ENCODE measurements at regions not wholly inside any gene's neighbourhood (a gene's known extent, or its start where the extent isn't known, plus 50 kb on each side); places are given as distances from the start of the nearest gene placed in this dataset.

DNA sequence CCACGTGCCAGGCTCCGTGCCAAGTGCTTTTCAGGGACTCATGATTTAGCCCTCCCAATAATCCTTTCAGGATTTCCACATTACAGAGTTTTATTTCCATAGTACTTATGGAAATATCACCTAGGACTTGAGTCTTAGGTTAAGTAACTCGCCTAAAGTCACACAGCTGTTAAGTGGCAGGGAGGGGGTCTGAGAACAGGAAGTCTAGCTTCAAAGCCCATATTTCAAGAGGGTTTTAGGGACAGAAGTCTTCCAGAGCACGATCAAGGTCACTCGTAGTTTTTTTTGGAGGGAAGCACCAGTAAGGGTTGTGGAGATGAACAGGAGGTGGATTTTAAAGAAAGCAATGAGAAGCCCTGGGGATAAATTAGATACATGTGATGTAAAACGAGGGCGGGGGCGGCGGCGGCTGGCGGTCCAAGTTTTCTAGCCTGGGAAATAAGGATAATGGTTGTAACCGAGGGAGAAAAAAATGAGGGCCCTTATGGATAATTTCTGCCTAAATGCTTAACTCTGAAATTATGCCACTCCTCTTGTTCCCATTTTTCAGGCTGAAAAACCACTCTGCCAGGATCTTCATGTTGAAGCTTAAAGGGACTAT, 192.6 kb upstream of the FOXN3 start:
- Mint-ChIP-seq H3K36me3 (ENCODE audit: low read depth) (peaks cover 19% of the 10 kb centered on the region), H3K4me3 (no peak overlapping the region), H3K27me3 (ENCODE audit: low read depth) (no peaks in the 10 kb centered on the region), H3K9me3 (peaks cover 13% of the 10 kb centered on the region), H3K27ac (no peak overlapping the region), H3K4me1 (ENCODE audit: low read depth) (peaks cover 58% of the 10 kb centered on the region)
- CTCF ChIA-PET, result no interaction called here
- no peak for DNase-seq
- intact Hi-C loops (cut with micrococcal nuclease), result loop anchor here (10.0 kb wide), 1 partner anchor 435 kb away; no protein-coding TSS in a partner anchor

- DNase-seq, result no peak
- H3K9me3 Mint-ChIP-seq, result peaks cover 13% of the 10 kb centered on the region
- peaks cover 55% of the 10 kb centered on the region for H3K4me1 Mint-ChIP-seq (ENCODE audit: low read depth)
- intact Hi-C loops (cut with micrococcal nuclease), result no loop called here
- H3K36me3 Mint-ChIP-seq (ENCODE audit: low read depth), result peaks cover 23% of the 10 kb centered on the region
- CTCF ChIA-PET, result interaction anchor here (0.6 to 0.8 kb wide), 2 partner anchors 177 to 266 kb away, joined by 3 to 4 read pairs; no protein-coding TSS in a partner anchor
- no peaks in the 10 kb centered on the region for H3K27me3 Mint-ChIP-seq (ENCODE audit: low read depth)
- H3K4me3 Mint-ChIP-seq, result no peak overlapping the region
- H3K27ac Mint-ChIP-seq, result no peak overlapping the region
Measured at GRCh38 chr14:89607453-89607852, 190.4 kb upstream of the FOXN3 start.

GRCh38 chr14:89603938-89604480, 187.0 kb upstream of the FOXN3 start:
- Mint-ChIP-seq H3K4me3 (peak overlapping the region; percentile 50), H3K36me3 (ENCODE audit: low read depth) (peaks cover 41% of the 10 kb centered on the region), H3K27ac (peak overlapping the region; percentile 69), H3K27me3 (ENCODE audit: low read depth) (no peaks in the 10 kb centered on the region), H3K9me3 (peaks cover 25% of the 10 kb centered on the region), H3K4me1 (ENCODE audit: low read depth) (peaks cover 49% of the 10 kb centered on the region)
- CTCF ChIA-PET, result interaction anchor here (0.7 kb wide), 1 partner anchor 163 kb away, joined by 3 read pairs; no protein-coding TSS in a partner anchor
- intact Hi-C loops (cut with micrococcal nuclease), result no loop called here
- DNase-seq, result no peak

- Mint-ChIP-seq H3K27ac (no peak overlapping the region), H3K27me3 (ENCODE audit: low read depth) (no peaks in the 10 kb centered on the region), H3K9me3 (peaks cover 31% of the 10 kb centered on the region), H3K4me1 (ENCODE audit: low read depth) (peaks cover 46% of the 10 kb centered on the region), H3K4me3 (no peak overlapping the region), H3K36me3 (ENCODE audit: low read depth) (peaks cover 45% of the 10 kb centered on the region)
- CTCF ChIA-PET, result interaction anchor here (0.7 kb wide), 1 partner anchor 165 kb away, joined by 3 read pairs; no protein-coding TSS in a partner anchor
- no peak for DNase-seq
- intact Hi-C loops (cut with micrococcal nuclease), result no loop called here
Measured at GRCh38 chr14:89600950-89601826, 184.2 kb upstream of the FOXN3 start.

- Mint-ChIP-seq H3K4me3 (no peak overlapping the region), H3K36me3 (ENCODE audit: low read depth) (peaks cover 45% of the 10 kb centered on the region), H3K4me1 (ENCODE audit: low read depth) (peaks cover 46% of the 10 kb centered on the region), H3K27ac (peak overlapping the region; percentile 48), H3K9me3 (peaks cover 29% of the 10 kb centered on the region), H3K27me3 (ENCODE audit: low read depth) (no peaks in the 10 kb centered on the region)
- DNase-seq, result no peak
- intact Hi-C loops (cut with micrococcal nuclease), result no loop called here
- CTCF ChIA-PET, result no interaction called here
Measured at GRCh38 chr14:89600029-89600428, 183.0 kb upstream of the FOXN3 start.

DNA sequence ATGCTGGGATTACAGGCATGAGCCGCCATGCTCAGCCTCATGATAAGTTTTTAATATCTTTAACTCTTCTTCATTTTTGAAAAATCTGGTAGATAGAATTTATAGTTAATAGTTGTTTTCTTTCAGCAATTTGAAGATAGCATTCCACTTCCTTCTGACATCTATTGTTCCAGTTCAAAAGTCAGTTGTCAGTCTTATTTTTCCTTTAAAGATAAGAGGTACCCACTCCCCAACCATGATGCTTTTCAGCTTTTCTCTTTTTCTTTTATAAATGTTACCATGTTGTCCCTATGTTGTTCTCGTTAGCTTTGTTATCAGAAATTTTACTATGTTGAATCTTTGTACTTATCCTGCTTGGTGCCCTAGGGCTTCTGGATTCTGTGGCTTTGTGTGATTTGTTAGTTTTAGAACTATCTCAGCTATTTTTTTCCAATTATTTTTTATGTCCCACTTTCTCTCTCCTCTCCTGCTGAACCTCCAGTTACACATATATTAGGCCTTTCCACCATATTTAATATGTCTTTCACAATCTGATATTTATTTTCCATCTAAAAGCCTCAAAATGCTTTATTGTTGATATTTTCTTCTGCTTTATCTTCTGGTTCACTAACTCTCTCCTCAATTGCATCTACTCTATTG, 181.6 kb upstream of the FOXN3 start:
- CTCF ChIA-PET, result interaction anchor here (1.0 kb wide), 1 partner anchor 64 kb away, joined by 4 read pairs; no protein-coding TSS in a partner anchor
- Mint-ChIP-seq H3K36me3 (ENCODE audit: low read depth) (peaks cover 44% of the 10 kb centered on the region), H3K4me3 (no peak overlapping the region), H3K27ac (no peak overlapping the region), H3K9me3 (peaks cover 25% of the 10 kb centered on the region), H3K4me1 (ENCODE audit: low read depth) (peaks cover 32% of the 10 kb centered on the region), H3K27me3 (ENCODE audit: low read depth) (no peaks in the 10 kb centered on the region)
- DNase-seq, result no peak
- intact Hi-C loops (cut with micrococcal nuclease), result no loop called here

DNA sequence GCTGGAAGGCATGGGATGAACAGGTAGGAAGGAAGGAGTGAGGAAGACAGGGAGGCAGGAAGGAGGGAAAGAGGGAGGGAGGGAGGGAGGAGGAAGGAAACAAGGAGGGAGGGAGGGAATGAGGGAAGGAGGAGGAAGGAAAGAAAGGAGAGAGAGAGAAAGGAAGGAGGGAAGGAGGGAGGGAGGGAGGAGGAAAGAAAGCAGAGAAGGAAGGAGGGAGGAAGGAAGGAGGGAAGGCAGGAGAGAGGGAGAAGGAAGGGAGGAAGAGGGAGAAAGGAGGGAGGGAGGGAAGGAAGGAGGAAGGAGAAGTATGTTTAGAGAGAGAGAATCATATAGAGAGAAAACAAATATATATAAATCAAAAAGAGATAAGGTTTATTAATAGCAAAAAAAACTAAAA, 175.9 kb upstream of the FOXN3 start:
- no peaks in the 10 kb centered on the region for H3K27me3 Mint-ChIP-seq (ENCODE audit: low read depth)
- peaks cover 21% of the 10 kb centered on the region for H3K9me3 Mint-ChIP-seq
- H3K27ac Mint-ChIP-seq, result no peak overlapping the region
- H3K4me1 Mint-ChIP-seq (ENCODE audit: low read depth), result peaks cover 53% of the 10 kb centered on the region
- intact Hi-C loops (cut with micrococcal nuclease), result no loop called here
- H3K36me3 Mint-ChIP-seq (ENCODE audit: low read depth), result peaks cover 32% of the 10 kb centered on the region
- DNase-seq, result no peak
- no peak overlapping the region for H3K4me3 Mint-ChIP-seq
- CTCF ChIA-PET, result no interaction called here

DNA sequence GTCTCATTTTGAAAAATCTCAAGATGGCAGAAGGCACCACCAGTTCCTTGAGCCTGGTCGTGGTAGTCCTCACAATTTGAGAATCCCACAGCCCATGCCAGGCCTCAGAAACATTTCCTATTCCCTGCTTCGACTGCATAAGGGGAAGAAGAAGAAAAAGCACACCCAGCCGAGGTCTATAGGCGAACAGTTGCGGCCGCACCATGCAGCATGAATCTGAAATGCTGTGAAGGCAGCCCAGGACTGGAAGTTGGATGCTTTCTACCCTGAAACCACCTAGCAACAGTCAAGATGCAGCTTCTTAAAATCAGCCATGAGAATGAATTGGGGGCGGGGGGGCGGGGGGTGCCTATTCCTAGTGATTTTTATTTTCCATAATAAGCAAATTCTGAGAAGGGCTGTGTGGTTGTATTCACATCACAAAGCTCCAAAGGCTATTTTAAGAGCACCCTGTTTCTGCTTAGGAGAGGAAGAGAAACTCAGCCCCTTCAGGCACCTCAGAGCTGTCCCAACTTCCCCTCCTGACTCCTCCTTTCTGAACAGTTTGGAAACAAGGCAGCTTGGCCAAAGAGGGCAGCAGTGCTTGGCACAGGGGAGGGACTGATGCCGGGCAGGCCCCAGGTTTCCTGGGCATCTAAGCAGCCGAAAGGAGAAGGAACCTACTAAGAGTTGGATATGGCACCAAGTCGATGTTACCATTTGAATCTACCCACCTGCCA, 172.5 kb upstream of the FOXN3 start:
- peaks cover 75% of the 10 kb centered on the region for H3K4me1 Mint-ChIP-seq (ENCODE audit: low read depth)
- H3K27me3 Mint-ChIP-seq (ENCODE audit: low read depth), result no peaks in the 10 kb centered on the region
- peaks cover 19% of the 10 kb centered on the region for H3K9me3 Mint-ChIP-seq
- no peak for DNase-seq
- peak overlapping the region; percentile 7 for H3K27ac Mint-ChIP-seq
- H3K36me3 Mint-ChIP-seq (ENCODE audit: low read depth), result peaks cover 22% of the 10 kb centered on the region
- CTCF ChIA-PET, result interaction anchor here (1.2 kb wide), 1 partner anchor 21 kb away, joined by 3 read pairs; no protein-coding TSS in a partner anchor
- H3K4me3 Mint-ChIP-seq, result no peak overlapping the region
- intact Hi-C loops (cut with micrococcal nuclease), result no loop called here

DNA sequence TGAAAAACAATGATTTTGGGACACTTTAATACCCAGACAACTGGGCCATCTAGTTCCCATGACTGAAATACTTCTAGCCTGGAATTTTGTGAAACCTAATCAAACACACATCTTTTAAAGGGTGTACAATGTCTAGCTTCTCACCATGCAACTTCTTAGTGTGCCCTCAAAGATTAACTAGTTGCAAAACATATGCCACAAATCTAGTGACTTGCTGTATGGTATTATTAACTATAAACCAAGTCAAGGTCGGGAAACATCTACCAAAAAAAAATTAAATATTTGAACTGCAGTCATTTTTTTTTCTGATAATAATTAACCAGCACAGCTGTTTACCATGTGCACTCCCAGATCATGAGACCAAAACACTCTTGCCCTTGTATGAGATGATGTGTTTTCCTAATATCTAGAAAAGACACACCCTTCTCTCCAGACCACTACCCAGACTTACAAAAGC, 171.8 kb upstream of the FOXN3 start:
- CTCF ChIA-PET, result interaction anchor here (1.0 kb wide), 1 partner anchor 31 kb away, joined by 3 read pairs; no protein-coding TSS in a partner anchor
- intact Hi-C loops (cut with micrococcal nuclease), result no loop called here
- peaks cover 75% of the 10 kb centered on the region for H3K4me1 Mint-ChIP-seq (ENCODE audit: low read depth)
- no peak overlapping the region for H3K4me3 Mint-ChIP-seq
- DNase-seq, result no peak
- H3K27me3 Mint-ChIP-seq (ENCODE audit: low read depth), result no peaks in the 10 kb centered on the region
- H3K9me3 Mint-ChIP-seq, result peaks cover 19% of the 10 kb centered on the region
- H3K27ac Mint-ChIP-seq, result peak overlapping the region; percentile 4
- H3K36me3 Mint-ChIP-seq (ENCODE audit: low read depth), result peaks cover 19% of the 10 kb centered on the region

DNA sequence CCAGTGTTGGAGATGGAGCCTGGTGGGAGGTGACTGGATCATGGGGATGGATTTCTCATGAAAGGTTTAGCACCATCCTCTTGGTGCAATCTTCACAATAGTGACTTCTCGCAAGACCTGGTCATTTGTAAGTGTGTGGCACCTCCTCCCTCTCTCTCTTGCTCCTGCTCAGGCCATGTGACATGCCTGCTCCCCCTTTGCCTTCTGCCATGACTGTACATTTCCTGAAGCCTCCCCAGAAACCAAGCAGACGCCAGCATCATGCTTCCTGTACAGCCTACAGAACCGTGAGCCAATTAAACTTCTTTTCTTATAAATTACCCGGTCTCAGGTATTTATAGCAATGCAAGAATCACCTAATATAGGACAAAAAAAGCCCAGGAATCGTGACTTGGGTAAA, 171.0 kb upstream of the FOXN3 start:
- peaks cover 21% of the 10 kb centered on the region for H3K36me3 Mint-ChIP-seq (ENCODE audit: low read depth)
- CTCF ChIA-PET, result interaction anchor here (1.0 kb wide), 1 partner anchor 31 kb away, joined by 3 read pairs; no protein-coding TSS in a partner anchor
- peaks cover 19% of the 10 kb centered on the region for H3K9me3 Mint-ChIP-seq
- H3K27me3 Mint-ChIP-seq (ENCODE audit: low read depth), result no peaks in the 10 kb centered on the region
- peaks cover 80% of the 10 kb centered on the region for H3K4me1 Mint-ChIP-seq (ENCODE audit: low read depth)
- H3K4me3 Mint-ChIP-seq, result no peak overlapping the region
- DNase-seq, result peak; percentile 35
- H3K27ac Mint-ChIP-seq, result peak overlapping the region; percentile 11
- intact Hi-C loops (cut with micrococcal nuclease), result no loop called here

- H3K27ac Mint-ChIP-seq, result no peak overlapping the region
- H3K9me3 Mint-ChIP-seq, result peaks cover 12% of the 10 kb centered on the region
- H3K4me3 Mint-ChIP-seq, result no peak overlapping the region
- CTCF ChIA-PET, result interaction anchor here (1.9 kb wide), 1 partner anchor 12 kb away, joined by 5 read pairs; no protein-coding TSS in a partner anchor
- DNase-seq, result no peak
- peaks cover 73% of the 10 kb centered on the region for H3K4me1 Mint-ChIP-seq (ENCODE audit: low read depth)
- intact Hi-C loops (cut with micrococcal nuclease), result no loop called here
- no peaks in the 10 kb centered on the region for H3K27me3 Mint-ChIP-seq (ENCODE audit: low read depth)
- H3K36me3 Mint-ChIP-seq (ENCODE audit: low read depth), result peaks cover 22% of the 10 kb centered on the region
Measured at GRCh38 chr14:89587136-89587420, 170.0 kb upstream of the FOXN3 start.
